B cell (primary cell): ENCODE measurements at regions not wholly inside any gene's neighbourhood (a gene's known extent, or its start where the extent isn't known, plus 50 kb on each side); places are given as distances from the start of the nearest gene placed in this dataset.

Source experiments
- CTCF ChIP-seq: fragments of 200-600 bp; IDR thresholded peaks from one replicate; pipeline ENCODE4 v1.8.0; 2022; ENCODE audit warnings: antibody characterized with exemption, mild to moderate bottlenecking
- EZH2 ChIP-seq: IDR thresholded peaks from 2 replicates; pipeline ENCODE4 v1.6.1; 2012; ENCODE audit warnings: borderline replicate concordance, low read depth, mild to moderate bottlenecking, moderate library complexity, low read length; ENCODE audit not compliant: insufficient read depth, poor library complexity, severe bottlenecking

DNA sequence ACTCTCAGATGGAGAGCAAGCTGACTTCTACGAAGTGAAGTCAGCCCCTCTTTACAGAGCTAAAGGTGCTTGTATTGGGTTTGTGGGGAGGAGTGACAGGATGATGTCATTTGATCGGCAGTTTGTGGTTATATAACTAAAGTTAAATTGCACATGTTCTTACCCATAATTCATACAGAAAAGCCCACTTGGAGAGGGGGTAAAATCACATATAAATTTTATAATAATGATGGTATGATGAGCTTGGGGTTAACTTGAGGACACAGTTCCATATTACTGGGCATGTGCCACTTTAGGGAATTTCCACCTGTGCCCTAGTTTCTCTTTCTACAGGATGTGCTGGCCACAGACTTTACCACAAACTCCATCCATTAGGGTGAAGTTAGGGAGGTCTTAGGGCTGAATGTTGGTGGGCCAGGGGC lies 1178.6 kb upstream of the CDH9 start:
- TF ChIP-seq CTCF, result no peak
- TF ChIP-seq EZH2, result no peak
